ENCODE measurements at regions not wholly inside any gene's neighbourhood (a gene's known extent, or its start where the extent isn't known, plus 50 kb on each side); places are given as distances from the start of the nearest gene placed in this dataset.

- Histone ChIP-seq H3K4me3 (no peak overlapping the region), H3K27ac (no peak overlapping the region), H3K9me3 (peaks cover 0 to 5% (median 0%) of the 10 kb centered on the region in 8 donors), H3K36me3 (no peaks in the 10 kb centered on the region), H3K4me1 (no peaks in the 10 kb centered on the region), H3K27me3 (replicated peaks in 1 of 7) (peaks cover 0 to 3% (median 0%) of the 10 kb centered on the region in 7 donors)
- TF ChIP-seq CTCF (IDR thresholded peaks at IDR 0.05 in 8 of 11, conservative IDR thresholded peaks at IDR 0.05 in 3 of 11): no peak
- TF ChIP-seq POLR2A (IDR thresholded peaks at IDR 0.05): no peak
- no peak for TF ChIP-seq POLR2AphosphoS5 (IDR thresholded peaks at IDR 0.05)
- DNase-seq: no peak
- intact Hi-C loops (cut with DNase I; ENCODE audit: low total_unique reads): no loop called here
Measured at GRCh38 chrX:106499473-106499872, 112.3 kb upstream of the RADX start.

GRCh38 chrX:106510713-106511403, 100.9 kb upstream of the RADX start:
- no peaks in the 10 kb centered on the region for H3K36me3 ChIP-seq
- H3K9me3 ChIP-seq: no peaks in the 10 kb centered on the region
- H3K4me3 ChIP-seq: no peak overlapping the region
- DNase-seq: no peak
- 71 to 82% (median 72%) methylated on average over 1 of the region's 1 CpG for WGBS, 5 donors
- H3K27me3 ChIP-seq (replicated peaks in 1 of 7): peaks cover 0 to 4% (median 0%) of the 10 kb centered on the region in 7 donors
- no peak overlapping the region for H3K27ac ChIP-seq
- TF ChIP-seq POLR2A (IDR thresholded peaks at IDR 0.05) (no peak), POLR2AphosphoS5 (IDR thresholded peaks at IDR 0.05) (no peak), CTCF (IDR thresholded peaks at IDR 0.05 in 8 of 11, conservative IDR thresholded peaks at IDR 0.05 in 3 of 11) (no peak)
- intact Hi-C loops (cut with DNase I; ENCODE audit: low total_unique reads): no loop called here
- no peaks in the 10 kb centered on the region for H3K4me1 ChIP-seq

Small RNA genes lying in the stretch of these regions (small RNA-seq; reads per million reads assigned to genes)
- gene AL133271.1 (0 reads per million in 4 donors), gene RF00019 (0 reads per million in 4 donors)
